ENCODE measurements at regions not wholly inside any gene's neighbourhood (a gene's known extent, or its start where the extent isn't known, plus 50 kb on each side); places are given as distances from the start of the nearest gene placed in this dataset.

- H3K4me1 Mint-ChIP-seq (ENCODE audit: low read depth): no peaks in the 10 kb centered on the region
- no peak overlapping the region for H3K27ac Mint-ChIP-seq
- H3K9me3 Mint-ChIP-seq: no peaks in the 10 kb centered on the region
- H3K4me3 Mint-ChIP-seq: no peak overlapping the region
- H3K36me3 Mint-ChIP-seq (ENCODE audit: low read depth): no peaks in the 10 kb centered on the region
- H3K27me3 Mint-ChIP-seq: no peaks in the 10 kb centered on the region
These were observed 139.0 kb upstream of the TNRC6C start for GRCh38 chr17:77819497-77819896.

GRCh38 chr17:77821114-77821513 lies 137.4 kb upstream of the TNRC6C start:
- Mint-ChIP-seq H3K4me1 (ENCODE audit: low read depth) (no peaks in the 10 kb centered on the region), H3K4me3 (no peak overlapping the region), H3K27me3 (no peaks in the 10 kb centered on the region), H3K36me3 (ENCODE audit: low read depth) (no peaks in the 10 kb centered on the region), H3K27ac (no peak overlapping the region), H3K9me3 (no peaks in the 10 kb centered on the region)

GRCh38 chr17:77822302-77823030 lies 136.0 kb upstream of the TNRC6C start:
- H3K36me3 Mint-ChIP-seq (ENCODE audit: low read depth): no peaks in the 10 kb centered on the region
- H3K27ac Mint-ChIP-seq: no peak overlapping the region
- H3K9me3 Mint-ChIP-seq: no peaks in the 10 kb centered on the region
- H3K4me3 Mint-ChIP-seq: no peak overlapping the region
- no peaks in the 10 kb centered on the region for H3K4me1 Mint-ChIP-seq (ENCODE audit: low read depth)
- no peaks in the 10 kb centered on the region for H3K27me3 Mint-ChIP-seq

- Mint-ChIP-seq H3K4me3 (no peak overlapping the region), H3K27me3 (no peaks in the 10 kb centered on the region), H3K36me3 (ENCODE audit: low read depth) (no peaks in the 10 kb centered on the region), H3K27ac (peak overlapping the region; percentile 8), H3K9me3 (no peaks in the 10 kb centered on the region), H3K4me1 (ENCODE audit: low read depth) (no peaks in the 10 kb centered on the region)
These were observed 134.3 kb upstream of the TNRC6C start for GRCh38 chr17:77824102-77824779.

GRCh38 chr17:77824780-77825280 lies 133.7 kb upstream of the TNRC6C start:
- H3K27me3 Mint-ChIP-seq: no peaks in the 10 kb centered on the region
- no peaks in the 10 kb centered on the region for H3K9me3 Mint-ChIP-seq
- no peak overlapping the region for H3K27ac Mint-ChIP-seq
- H3K4me1 Mint-ChIP-seq (ENCODE audit: low read depth): no peaks in the 10 kb centered on the region
- no peaks in the 10 kb centered on the region for H3K36me3 Mint-ChIP-seq (ENCODE audit: low read depth)
- H3K4me3 Mint-ChIP-seq: no peak overlapping the region

GRCh38 chr17:77825621-77826020 lies 132.9 kb upstream of the TNRC6C start:
- H3K27ac Mint-ChIP-seq: no peak overlapping the region
- no peaks in the 10 kb centered on the region for H3K9me3 Mint-ChIP-seq
- no peaks in the 10 kb centered on the region for H3K27me3 Mint-ChIP-seq
- no peak overlapping the region for H3K4me3 Mint-ChIP-seq
- peaks cover 6% of the 10 kb centered on the region for H3K4me1 Mint-ChIP-seq (ENCODE audit: low read depth)
- H3K36me3 Mint-ChIP-seq (ENCODE audit: low read depth): no peaks in the 10 kb centered on the region

- peaks cover 8% of the 10 kb centered on the region for H3K4me1 Mint-ChIP-seq (ENCODE audit: low read depth)
- H3K36me3 Mint-ChIP-seq (ENCODE audit: low read depth): no peaks in the 10 kb centered on the region
- H3K9me3 Mint-ChIP-seq: no peaks in the 10 kb centered on the region
- H3K27me3 Mint-ChIP-seq: no peaks in the 10 kb centered on the region
- no peak overlapping the region for H3K4me3 Mint-ChIP-seq
- H3K27ac Mint-ChIP-seq: no peak overlapping the region
These were observed 132.2 kb upstream of the TNRC6C start for GRCh38 chr17:77826132-77826873.

- Mint-ChIP-seq H3K27me3 (peaks cover 3% of the 10 kb centered on the region), H3K36me3 (ENCODE audit: low read depth) (no peaks in the 10 kb centered on the region), H3K27ac (no peak overlapping the region), H3K4me1 (ENCODE audit: low read depth) (peaks cover 8% of the 10 kb centered on the region), H3K4me3 (no peak overlapping the region), H3K9me3 (no peaks in the 10 kb centered on the region)
These were observed 131.5 kb upstream of the TNRC6C start for GRCh38 chr17:77827039-77827438.

GRCh38 chr17:77827511-77827910 lies 131.0 kb upstream of the TNRC6C start:
- H3K4me3 Mint-ChIP-seq: no peak overlapping the region
- H3K27ac Mint-ChIP-seq: no peak overlapping the region
- H3K4me1 Mint-ChIP-seq (ENCODE audit: low read depth): peaks cover 8% of the 10 kb centered on the region
- peaks cover 3% of the 10 kb centered on the region for H3K27me3 Mint-ChIP-seq
- no peaks in the 10 kb centered on the region for H3K36me3 Mint-ChIP-seq (ENCODE audit: low read depth)
- H3K9me3 Mint-ChIP-seq: no peaks in the 10 kb centered on the region

GRCh38 chr17:77828749-77829539 lies 129.6 kb upstream of the TNRC6C start:
- Mint-ChIP-seq H3K9me3 (no peaks in the 10 kb centered on the region), H3K36me3 (ENCODE audit: low read depth) (no peaks in the 10 kb centered on the region), H3K4me1 (ENCODE audit: low read depth) (peaks cover 17% of the 10 kb centered on the region), H3K27me3 (peaks cover 3% of the 10 kb centered on the region), H3K4me3 (no peak overlapping the region), H3K27ac (peak overlapping the region; percentile 45)

- H3K9me3 Mint-ChIP-seq: no peaks in the 10 kb centered on the region
- no peak overlapping the region for H3K27ac Mint-ChIP-seq
- peaks cover 29% of the 10 kb centered on the region for H3K4me1 Mint-ChIP-seq (ENCODE audit: low read depth)
- no peaks in the 10 kb centered on the region for H3K36me3 Mint-ChIP-seq (ENCODE audit: low read depth)
- no peak overlapping the region for H3K4me3 Mint-ChIP-seq
- peaks cover 3% of the 10 kb centered on the region for H3K27me3 Mint-ChIP-seq
These were observed 128.4 kb upstream of the TNRC6C start for GRCh38 chr17:77829843-77830799.

- Mint-ChIP-seq H3K36me3 (ENCODE audit: low read depth) (no peaks in the 10 kb centered on the region), H3K27ac (no peak overlapping the region), H3K4me1 (ENCODE audit: low read depth) (peaks cover 33% of the 10 kb centered on the region), H3K9me3 (no peaks in the 10 kb centered on the region), H3K27me3 (peaks cover 3% of the 10 kb centered on the region), H3K4me3 (no peak overlapping the region)
These were observed 127.6 kb upstream of the TNRC6C start for GRCh38 chr17:77830816-77831473.

- no peak overlapping the region for H3K27ac Mint-ChIP-seq
- H3K4me3 Mint-ChIP-seq: no peak overlapping the region
- no peaks in the 10 kb centered on the region for H3K36me3 Mint-ChIP-seq (ENCODE audit: low read depth)
These were observed 126.9 kb upstream of the TNRC6C start for GRCh38 chr17:77831474-77832179.

More at GRCh38 chr17:77831474-77832179, 126.9 kb upstream of the TNRC6C start:
- H3K27me3 Mint-ChIP-seq: peaks cover 3% of the 10 kb centered on the region
- H3K4me1 Mint-ChIP-seq (ENCODE audit: low read depth): peaks cover 38% of the 10 kb centered on the region
- H3K9me3 Mint-ChIP-seq: no peaks in the 10 kb centered on the region

All from stimulated activated naive CD8-positive, alpha-beta T cell treated with anti-CD3 and anti-CD28 coated beads, Interleukin-15, Interleukin-2, amounts not matched to agents 100 ng/mL and 50 ng/mL, for 24 hours (primary cell).